OCI-LY7 (cell line): ENCODE measurements at regions not wholly inside any gene's neighbourhood (a gene's known extent, or its start where the extent isn't known, plus 50 kb on each side); places are given as distances from the start of the nearest gene placed in this dataset.

Source experiments
- BruUV-seq: library from RNA; stranded (reverse); fragments of 400-500 nt; replicated peaks from 2 replicates; lab custom pipeline; 2021; lab: Mats Ljungman, UMichigan
- CTCF ChIA-PET: fragments of 300-600 bp; sonication (Branson Sonifier 250); formaldehyde crosslinking; loops from one replicate; lab custom pipeline; 2022; ENCODE audit warnings: antibody characterized with exemption; ENCODE audit not compliant: unreplicated experiment; lab: Charles Lee
- POLR2A ChIA-PET: fragments of 300-600 bp; sonication (Branson Sonifier 250); formaldehyde crosslinking; loops from one replicate; lab custom pipeline; 2022; ENCODE audit warnings: antibody characterized with exemption; lab: Charles Lee
- DNase-seq: peaks from one replicate; pipeline ENCODE4 v3.0.0-alpha.2; 2015; ENCODE audit warnings: low spot score
- H2AFZ ChIP-seq: fragments of 200-600 bp; sonication (generic), shearing (Covaris generic); 2 replicates; pipeline ENCODE4 v1.6.1; 2014; ENCODE audit warnings: mild to moderate bottlenecking, antibody characterized with exemption, low read length, moderate library complexity
- H3K27ac ChIP-seq: fragments of 200-600 bp; sonication (generic); 2 replicates; pipeline ENCODE4 v1.5.1; 2014; ENCODE audit warnings: mixed run types, low read depth, mild to moderate bottlenecking, moderate library complexity, low read length, inconsistent platforms; ENCODE audit not compliant: poor library complexity, severe bottlenecking
- H3K36me3 ChIP-seq: fragments of 200-600 bp; sonication (generic); 2 replicates; pipeline ENCODE4 v1.6.1; 2014; ENCODE audit warnings: mild to moderate bottlenecking, antibody characterized with exemption, low read length, moderate library complexity, mixed read lengths; ENCODE audit not compliant: insufficient read depth
- H3K4me1 ChIP-seq: fragments of 200-600 bp; sonication (generic); 2 replicates; pipeline ENCODE4 v1.5.1; 2014; ENCODE audit warnings: mild to moderate bottlenecking, low read length; ENCODE audit not compliant: insufficient read depth, poor library complexity, severe bottlenecking
- H3K4me2 ChIP-seq: fragments of 200-600 bp; sonication (generic); 2 replicates; pipeline ENCODE4 v1.6.1; 2014; ENCODE audit warnings: mild to moderate bottlenecking, low read length
- H3K4me3 ChIP-seq: fragments of 200-600 bp; sonication (generic); 2 replicates; pipeline ENCODE4 v1.5.1; 2014; ENCODE audit warnings: mild to moderate bottlenecking, low read depth, low read length; ENCODE audit not compliant: poor library complexity, severe bottlenecking
- H3K79me2 ChIP-seq: fragments of 200-600 bp; sonication (generic); 2 replicates; pipeline ENCODE4 v1.6.1; 2016; ENCODE audit warnings: low read depth, mild to moderate bottlenecking, low read length, moderate library complexity, mixed read lengths; ENCODE audit not compliant: insufficient read depth
- H3K9me2 ChIP-seq: fragments of 200-600 bp; sonication (generic); 2 replicates; pipeline ENCODE4 v1.6.1; 2016; ENCODE audit warnings: mild to moderate bottlenecking, low read length, mixed read lengths; ENCODE audit not compliant: insufficient read depth
- H3K9me3 ChIP-seq: fragments of 200-600 bp; sonication (generic); 2 replicates; pipeline ENCODE4 v1.6.1; 2014; ENCODE audit warnings: mild to moderate bottlenecking, mixed run types, low read length, mixed read lengths
- H4K20me1 ChIP-seq: fragments of 200-600 bp; sonication (generic); 2 replicates; pipeline ENCODE4 v1.6.1; 2014; ENCODE audit warnings: mild to moderate bottlenecking, antibody characterized with exemption, low read length, moderate library complexity, mixed read lengths; ENCODE audit not compliant: insufficient read depth
- EZH2phosphoT487 ChIP-seq: fragments of 200-600 bp; sonication (generic); IDR thresholded peaks from 2 replicates; pipeline ENCODE4 v1.6.1; 2018; ENCODE audit warnings: low read depth, borderline replicate concordance, mild to moderate bottlenecking, mixed run types, antibody characterized with exemption, low read length, moderate library complexity, mixed read lengths
- intact Hi-C: fragments of 100-400 bp; cut with micrococcal nuclease; formaldehyde crosslinking; loops from one replicate; pipeline ENCODE4 v1.10.0; 2022; ENCODE audit not compliant: unreplicated experiment
- TF ChIP-seq, protein P1 (sequence below): fragments of 200-600 bp; sonication (generic); conservative IDR thresholded peaks from 2 replicates; pipeline ENCODE4 v1.5.1; 2014; ENCODE audit warnings: mild to moderate bottlenecking, antibody characterized with exemption, low read length, moderate library complexity, mixed read lengths

- no TSS peak for BruUV-seq
- Histone ChIP-seq H3K79me2 (no peaks in the 10 kb centered on the region), H3K4me2 (no peak overlapping the region), H3K4me3 (no peak overlapping the region), H2AFZ (no peak overlapping the region), H3K4me1 (no peaks in the 10 kb centered on the region), H4K20me1 (no peaks in the 10 kb centered on the region), H3K9me2 (no peaks in the 10 kb centered on the region), H3K9me3 (no peaks in the 10 kb centered on the region), H3K36me3 (no peaks in the 10 kb centered on the region), H3K27ac (no peak overlapping the region)
- intact Hi-C loops = no loop called here
- CTCF ChIA-PET = no interaction called here
- no peak for DNase-seq
- POLR2A ChIA-PET = interaction anchor here (0.5 to 1.1 kb wide), 4 partner anchors 18 to 103 kb away, joined by 3 read pairs; no protein-coding TSS in a partner anchor
- TF ChIP-seq EZH2phosphoT487 = no peak
- TF ChIP-seq, protein P1, sequence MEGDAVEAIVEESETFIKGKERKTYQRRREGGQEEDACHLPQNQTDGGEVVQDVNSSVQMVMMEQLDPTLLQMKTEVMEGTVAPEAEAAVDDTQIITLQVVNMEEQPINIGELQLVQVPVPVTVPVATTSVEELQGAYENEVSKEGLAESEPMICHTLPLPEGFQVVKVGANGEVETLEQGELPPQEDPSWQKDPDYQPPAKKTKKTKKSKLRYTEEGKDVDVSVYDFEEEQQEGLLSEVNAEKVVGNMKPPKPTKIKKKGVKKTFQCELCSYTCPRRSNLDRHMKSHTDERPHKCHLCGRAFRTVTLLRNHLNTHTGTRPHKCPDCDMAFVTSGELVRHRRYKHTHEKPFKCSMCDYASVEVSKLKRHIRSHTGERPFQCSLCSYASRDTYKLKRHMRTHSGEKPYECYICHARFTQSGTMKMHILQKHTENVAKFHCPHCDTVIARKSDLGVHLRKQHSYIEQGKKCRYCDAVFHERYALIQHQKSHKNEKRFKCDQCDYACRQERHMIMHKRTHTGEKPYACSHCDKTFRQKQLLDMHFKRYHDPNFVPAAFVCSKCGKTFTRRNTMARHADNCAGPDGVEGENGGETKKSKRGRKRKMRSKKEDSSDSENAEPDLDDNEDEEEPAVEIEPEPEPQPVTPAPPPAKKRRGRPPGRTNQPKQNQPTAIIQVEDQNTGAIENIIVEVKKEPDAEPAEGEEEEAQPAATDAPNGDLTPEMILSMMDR = no peak
These were observed 98.5 kb upstream of the TMCC3 start for GRCh38 chr12:94748726-94749421.

- POLR2A ChIA-PET = interaction anchor here (0.8 to 1.2 kb wide), 3 partner anchors 10 to 154 kb away, joined by 3 read pairs; no protein-coding TSS in a partner anchor
- no TSS peak for BruUV-seq
- TF ChIP-seq, protein P1 = no peak
- no peak for TF ChIP-seq EZH2phosphoT487
- no peak overlapping the region for H3K4me3 ChIP-seq
- H3K4me1 ChIP-seq = no peaks in the 10 kb centered on the region
- no peaks in the 10 kb centered on the region for H3K9me2 ChIP-seq
- CTCF ChIA-PET = no interaction called here
- no peak overlapping the region for H3K27ac ChIP-seq
- H4K20me1 ChIP-seq = no peaks in the 10 kb centered on the region
- no peak overlapping the region for H2AFZ ChIP-seq
- no peaks in the 10 kb centered on the region for H3K79me2 ChIP-seq
- no peak overlapping the region for H3K4me2 ChIP-seq
- intact Hi-C loops = no loop called here
- H3K36me3 ChIP-seq = no peaks in the 10 kb centered on the region
- no peak for DNase-seq
- H3K9me3 ChIP-seq = no peaks in the 10 kb centered on the region
These were observed 95.2 kb upstream of the TMCC3 start for GRCh38 chr12:94745562-94745961.

- no peaks in the 10 kb centered on the region for H4K20me1 ChIP-seq
- intact Hi-C loops = no loop called here
- BruUV-seq = no TSS peak
- no peaks in the 10 kb centered on the region for H3K79me2 ChIP-seq
- H3K9me3 ChIP-seq = no peaks in the 10 kb centered on the region
- H3K4me1 ChIP-seq = no peaks in the 10 kb centered on the region
- no peak overlapping the region for H3K4me3 ChIP-seq
- no peak overlapping the region for H3K27ac ChIP-seq
- no peak overlapping the region for H3K4me2 ChIP-seq
- no peaks in the 10 kb centered on the region for H3K9me2 ChIP-seq
- CTCF ChIA-PET = no interaction called here
- DNase-seq = no peak
- TF ChIP-seq EZH2phosphoT487 = no peak
- TF ChIP-seq, protein P1 = no peak
- H2AFZ ChIP-seq = no peak overlapping the region
- no peaks in the 10 kb centered on the region for H3K36me3 ChIP-seq
- POLR2A ChIA-PET = interaction anchor here (0.5 to 0.7 kb wide), 2 partner anchors 16 to 41 kb away, joined by 3 to 9 read pairs; no protein-coding TSS in a partner anchor
These were observed 92.8 kb upstream of the TMCC3 start for GRCh38 chr12:94743174-94743573.
